HG03097 (cell line): ENCODE measurements at regions not wholly inside any gene's neighbourhood (a gene's known extent, or its start where the extent isn't known, plus 50 kb on each side); places are given as distances from the start of the nearest gene placed in this dataset.
A peak's percentile ranks its signal among the peaks of the same experiment; 100 is the strongest.
"Not testable (repeated sequence)": the region's sequence is repeated elsewhere in the genome, so short reads cannot be mapped to it uniquely, and the experiment has no call there.

Experiments
- ATAC-seq: cut with Tn5 transposase; IDR thresholded peaks from one replicate; pipeline ENCODE4 v1.9.1; 2021; ENCODE audit not compliant: unreplicated experiment, low FRiP score

DNA sequence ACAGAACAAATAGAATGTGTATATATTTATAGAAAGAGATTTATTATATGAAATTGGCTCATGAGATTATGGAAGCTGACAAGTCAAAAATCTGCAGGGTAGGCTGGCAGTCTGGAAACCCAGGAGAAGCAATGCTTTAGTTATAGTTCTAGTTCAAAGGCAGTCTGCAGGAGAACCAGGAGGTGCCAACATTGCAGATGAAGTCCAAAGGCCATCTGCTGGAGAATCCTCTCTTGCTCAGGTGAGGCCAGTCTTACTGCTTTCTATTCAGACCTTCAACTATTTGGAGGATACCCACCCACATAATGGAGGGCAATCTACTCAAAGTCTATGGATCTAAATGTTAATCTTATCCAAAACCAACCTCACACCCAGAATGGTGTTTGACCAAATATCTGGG is 75.9 kb upstream of the MRPS6 start:
- no peak for ATAC-seq

DNA sequence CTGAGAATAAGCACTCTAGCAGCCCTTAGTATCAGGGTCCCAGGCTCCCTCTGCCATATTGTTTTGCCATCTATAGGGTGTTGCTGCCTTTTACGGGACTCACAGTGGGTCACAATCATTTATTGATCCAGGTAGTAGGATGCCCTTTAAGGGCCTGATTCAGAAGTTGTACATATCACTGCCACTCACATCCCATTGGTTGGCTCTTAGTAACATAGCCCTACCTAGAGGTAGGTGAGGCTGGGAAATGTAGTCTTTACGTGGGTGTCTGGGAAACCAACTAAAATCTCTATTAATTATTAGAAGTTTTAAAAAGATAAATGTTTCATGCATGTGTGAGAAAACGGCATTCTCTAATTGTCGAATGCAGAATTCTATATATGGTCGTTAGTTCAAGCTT is 78.8 kb upstream of the ATP5PO start:
- no peak for ATAC-seq

GRCh38 chr21:33993286-33994231 is 78.0 kb upstream of the ATP5PO start:
- no peak for ATAC-seq

DNA sequence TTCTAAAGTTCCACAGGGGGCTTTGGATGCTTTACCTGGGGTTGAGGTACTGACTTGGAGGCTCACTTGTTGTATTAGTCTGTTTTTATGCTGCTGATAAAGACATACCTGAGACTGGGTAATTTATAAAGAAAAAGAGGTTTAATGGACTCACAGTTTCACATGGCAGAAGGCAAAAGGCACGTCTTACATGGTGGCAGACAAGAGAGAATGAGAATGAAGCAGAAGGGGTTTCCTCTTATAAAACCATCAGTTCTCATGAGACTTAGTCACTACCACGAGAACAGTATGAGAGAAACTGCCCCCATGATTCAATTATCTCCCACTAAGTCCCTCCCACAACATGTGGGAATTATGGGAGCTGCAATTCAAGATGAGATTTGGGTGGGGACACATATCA is 76.8 kb upstream of the ATP5PO start:
- ATAC-seq = not testable (repeated sequence)

GRCh38 chr21:33991133-33991532 is 75.5 kb upstream of the ATP5PO start:
- ATAC-seq = no peak

- no peak for ATAC-seq
Measured at GRCh38 chr21:33989440-33989839, 73.8 kb upstream of the ATP5PO start.

DNA sequence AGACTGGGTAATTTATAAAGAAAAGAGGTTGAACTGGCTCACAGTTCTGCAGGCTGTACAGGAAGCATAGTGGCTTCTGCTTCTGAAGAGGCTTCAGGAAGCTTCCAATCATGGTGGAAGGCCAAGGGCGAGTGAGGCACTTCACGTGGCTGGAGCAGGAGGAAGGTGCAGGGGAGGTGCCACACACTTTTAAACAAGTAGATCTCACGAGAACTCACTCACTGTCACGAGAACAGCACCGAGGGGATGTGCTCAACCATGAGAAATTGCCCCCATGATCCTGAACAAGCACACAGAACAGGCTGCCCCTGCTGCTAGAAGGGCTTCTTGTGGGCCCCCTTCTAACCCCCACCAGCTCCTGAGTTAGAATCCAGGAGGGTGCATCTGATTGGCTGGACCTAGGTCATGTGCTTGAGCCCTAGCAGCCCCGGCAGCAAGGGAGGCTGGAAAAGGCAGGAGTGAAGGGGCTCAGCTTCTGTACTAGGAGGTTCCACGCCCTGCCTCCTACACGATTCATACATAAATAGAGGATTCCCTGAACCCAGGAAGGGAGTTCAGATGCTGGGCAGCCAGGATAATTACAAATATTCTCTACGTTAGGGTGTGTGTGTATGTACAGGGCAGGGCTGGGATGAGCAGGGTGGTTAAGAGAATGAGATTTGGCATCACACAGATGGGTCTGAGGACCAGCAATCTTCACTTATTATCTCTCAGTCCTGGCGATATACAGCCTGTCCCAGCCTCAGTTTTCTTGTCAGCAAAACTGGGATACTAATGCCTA is 72.8 kb upstream of the ATP5PO start:
- ATAC-seq = no peak

- ATAC-seq = no peak
Measured at GRCh38 chr21:33987461-33987860, 71.9 kb upstream of the ATP5PO start.

DNA sequence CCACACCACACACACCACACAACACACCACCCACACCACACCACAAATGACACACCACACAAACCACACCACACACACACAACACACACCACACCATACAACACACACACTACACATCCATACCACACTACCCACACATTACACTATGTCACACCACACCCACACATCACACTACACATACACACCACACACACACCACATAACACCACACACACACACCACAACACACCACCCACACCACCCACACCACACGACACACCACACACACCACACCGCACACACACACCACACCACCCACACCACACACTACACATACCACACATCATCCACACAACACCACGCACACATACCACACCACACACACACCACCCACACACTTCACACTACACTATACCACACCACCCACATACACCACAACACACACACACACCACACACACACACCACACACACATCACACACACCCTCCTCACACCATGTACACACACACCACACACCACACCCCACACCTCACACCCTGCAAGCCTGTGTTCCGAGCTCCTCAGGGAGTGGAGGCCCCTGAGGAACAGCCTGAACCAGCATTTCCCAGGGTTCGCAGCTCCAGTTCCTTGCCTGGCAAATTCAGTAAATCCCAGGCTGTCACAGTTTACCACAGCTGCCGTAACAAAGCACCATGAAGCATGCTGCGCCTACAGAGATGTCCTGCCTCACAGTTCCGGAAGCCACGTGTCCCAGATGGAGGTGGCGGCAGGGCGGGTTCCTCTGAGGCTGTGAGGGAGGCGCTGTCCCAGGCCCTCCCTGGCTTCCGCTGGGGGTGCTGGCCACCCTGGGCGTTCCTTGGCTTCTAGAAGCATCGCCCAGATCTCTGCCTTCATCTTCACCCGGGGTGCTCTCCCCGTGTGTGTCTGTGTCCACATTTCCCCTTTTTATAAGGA is 69.8 kb upstream of the ATP5PO start:
- ATAC-seq = no peak

DNA sequence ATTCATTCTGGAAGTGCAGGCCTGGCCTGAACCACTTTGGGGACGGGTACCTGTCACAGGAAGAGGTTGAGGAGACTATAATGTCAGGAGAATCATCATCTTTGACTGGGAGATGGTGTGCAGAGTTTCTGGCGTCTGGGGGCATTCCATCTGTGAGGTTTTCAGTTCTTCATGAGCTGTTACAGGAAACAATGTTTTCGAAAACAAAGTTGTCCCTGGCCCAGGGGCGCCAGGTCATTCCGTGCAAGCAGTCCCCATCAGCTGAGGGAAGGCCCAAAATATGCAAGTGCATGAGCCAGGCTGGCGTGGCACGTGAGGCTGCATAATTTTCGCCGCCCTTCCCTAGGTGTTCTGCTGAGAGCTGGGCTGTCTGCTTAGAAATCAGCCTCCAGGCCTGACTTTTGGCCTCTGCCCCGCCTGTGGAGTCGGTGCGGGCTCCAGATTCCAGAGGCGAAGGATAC is 68.4 kb upstream of the ATP5PO start:
- no peak for ATAC-seq

DNA sequence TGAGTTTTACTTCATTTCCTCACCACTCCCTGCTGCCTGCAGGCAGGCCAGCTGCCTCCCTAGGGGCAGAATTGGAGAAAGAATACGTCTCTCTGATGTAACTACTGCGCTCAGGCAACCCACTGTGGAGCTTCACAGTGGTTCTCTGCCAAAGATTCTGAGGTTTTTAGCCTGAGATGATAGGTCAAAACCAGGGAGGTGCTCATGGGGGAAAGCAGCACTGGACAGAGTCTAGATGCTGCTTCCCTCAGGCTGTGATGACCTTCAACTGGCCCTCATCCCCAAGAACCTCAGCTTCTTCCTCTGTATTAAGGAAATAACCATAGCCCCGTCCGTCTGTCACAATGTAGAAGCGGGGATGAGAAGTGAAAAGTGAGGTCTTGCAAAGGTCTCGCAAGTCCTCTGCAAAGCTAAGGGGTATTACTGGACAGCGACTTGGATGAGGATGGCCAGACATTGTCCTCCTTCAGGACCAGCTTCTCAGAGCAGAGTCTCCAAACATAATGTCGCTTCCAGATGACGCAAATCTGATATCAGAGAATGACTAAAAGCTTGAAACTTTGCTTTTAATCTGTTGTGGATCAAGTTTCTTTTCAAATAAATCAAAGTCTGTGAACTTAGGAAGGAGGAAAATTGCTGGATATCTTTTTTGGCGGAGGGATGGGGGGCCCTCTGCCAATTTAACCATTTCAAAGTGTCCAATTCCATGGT is 65.9 kb upstream of the ATP5PO start:
- no peak for ATAC-seq

- ATAC-seq = no peak
Measured at GRCh38 chr21:33980276-33980916, 64.8 kb upstream of the ATP5PO start.

DNA sequence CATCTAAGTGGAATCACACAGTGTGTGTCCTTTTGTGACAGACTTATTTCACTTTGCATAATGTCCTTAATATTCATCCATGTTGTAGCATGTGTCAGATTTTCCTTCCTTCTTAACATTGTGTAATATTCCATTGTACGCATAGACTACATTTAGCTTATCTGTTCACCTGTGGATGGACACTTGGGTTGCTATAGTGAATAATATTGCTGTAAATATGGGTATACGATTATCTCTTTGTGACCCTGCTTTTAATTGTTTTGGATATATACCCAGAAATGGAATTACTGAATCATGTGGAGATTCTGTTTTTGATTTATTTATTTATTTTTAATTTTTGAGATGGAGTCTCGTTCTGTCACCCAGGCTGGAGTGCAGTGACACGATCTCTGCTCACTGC is 63.0 kb upstream of the ATP5PO start:
- no peak for ATAC-seq

- no peak for ATAC-seq
Measured at GRCh38 chr21:33977721-33978369, 62.2 kb upstream of the ATP5PO start.

DNA sequence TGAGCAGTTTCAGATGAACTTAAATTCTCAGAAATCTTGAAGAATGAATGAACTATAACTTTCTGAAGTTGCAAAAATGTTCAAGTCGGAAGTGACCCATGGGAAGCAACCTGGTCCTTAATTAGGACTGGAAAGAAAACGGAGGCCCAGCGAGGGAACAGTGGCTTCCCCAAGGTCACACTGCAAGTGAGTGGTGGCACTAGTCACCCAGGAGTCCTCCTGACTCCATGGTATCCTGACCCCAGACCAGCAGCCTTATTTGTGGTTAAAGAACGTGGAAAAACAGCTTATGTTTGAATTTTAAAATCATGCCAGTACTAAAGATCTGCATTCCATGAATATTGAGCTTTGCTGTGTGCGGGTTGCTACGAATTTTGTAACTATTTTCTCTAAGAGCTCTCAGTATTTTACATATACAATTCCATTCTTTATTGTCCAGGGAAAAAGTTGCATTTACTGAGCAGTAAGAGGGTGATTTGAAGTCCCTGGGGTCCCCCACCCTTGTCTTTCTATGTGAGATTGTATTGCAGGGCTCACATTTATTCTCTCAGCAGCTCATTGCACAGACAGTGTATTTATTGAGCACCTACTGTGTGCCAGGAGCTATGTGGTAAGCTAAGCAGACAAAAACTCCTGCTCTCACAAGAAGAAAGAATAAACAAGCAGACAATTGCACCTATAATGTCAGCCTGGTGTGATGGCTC is 61.6 kb upstream of the ATP5PO start:
- no peak for ATAC-seq

DNA sequence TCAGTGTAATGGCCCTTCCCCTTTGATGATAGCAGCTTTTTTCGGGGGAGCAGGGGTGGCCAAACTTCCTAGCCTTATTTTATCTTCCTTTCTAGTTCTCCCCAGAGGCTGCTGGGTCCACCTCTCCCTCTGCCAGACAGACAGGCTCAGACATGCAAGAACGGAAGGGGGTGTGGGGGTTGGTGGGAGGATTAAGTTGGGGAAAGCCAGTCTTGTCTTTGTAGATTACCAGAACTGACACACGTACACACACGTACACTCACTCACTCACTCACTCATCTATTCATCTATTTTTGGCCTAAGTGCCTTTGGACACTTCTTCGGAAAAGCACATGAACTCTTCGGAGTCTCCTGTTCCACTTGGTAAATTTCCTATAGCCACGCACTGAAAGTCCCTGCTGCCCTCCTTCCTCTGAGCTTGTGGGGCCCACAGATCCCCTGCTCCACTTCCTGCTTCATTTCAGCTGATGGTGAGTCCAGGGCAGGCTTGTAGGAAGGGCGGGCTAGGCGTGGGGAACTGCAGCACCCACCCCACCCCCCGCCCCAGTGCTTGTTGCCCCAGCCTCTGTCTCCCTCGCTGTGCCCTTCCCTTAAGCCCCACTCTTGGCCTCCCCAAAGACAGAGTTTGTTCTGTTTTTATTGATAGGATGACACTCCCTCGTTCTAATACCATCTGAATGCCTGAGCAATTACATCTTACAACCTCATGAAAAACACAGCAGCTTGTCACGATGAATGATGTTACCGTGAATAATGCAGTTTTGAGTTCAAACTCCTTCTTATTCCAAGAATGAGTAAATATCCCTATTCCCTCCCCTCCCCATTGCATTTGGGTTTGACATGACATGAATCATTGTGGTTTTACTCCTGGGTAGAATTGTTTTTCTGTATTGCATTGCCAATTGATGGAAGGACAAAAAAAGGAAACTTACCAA is 60.7 kb upstream of the ATP5PO start:
- peak; percentile 32 for ATAC-seq

- peak; percentile 73 for ATAC-seq
Measured at GRCh38 chr21:33975548-33976081, 60.0 kb upstream of the ATP5PO start.
